Natural killer cell (primary cell): ENCODE measurements at regions not wholly inside any gene's neighbourhood (a gene's known extent, or its start where the extent isn't known, plus 50 kb on each side); places are given as distances from the start of the nearest gene placed in this dataset.

ENCODE experiments used
- ATAC-seq, 3 donors: fragments of 150-1000 bp in 2 of 3; fragments of 200-7000 bp in 1 of 3; cut with Tn5 transposase; 1 replicate in 1 of 3; 2 replicates in 2 of 3; pipeline ENCODE4 v1.10.0; 2021; ENCODE audit warnings: mild to moderate bottlenecking in 2 of 3, moderate library complexity in 2 of 3
- DNase-seq, 2 donors: peaks; one replicate each; pipeline versions ENCODE4 v3.0.0 to v3.0.0-alpha.2; 2013 to 2021; ENCODE audit warnings: mixed read lengths in 1 of 2
- H3K27ac ChIP-seq: one replicate; pipeline ENCODE4 v1.5.1; 2013; ENCODE audit warnings: mild to moderate bottlenecking, low read length
- H3K27me3 ChIP-seq: one replicate; pipeline ENCODE4 v1.6.1; 2013; ENCODE audit warnings: low read length; ENCODE audit not compliant: control insufficient read depth, insufficient read depth
- H3K36me3 ChIP-seq: one replicate; pipeline ENCODE4 v1.6.1; 2013; ENCODE audit warnings: low read length; ENCODE audit not compliant: control insufficient read depth, insufficient read depth
- H3K4me1 ChIP-seq: one replicate; pipeline ENCODE4 v1.6.1; 2013; ENCODE audit warnings: low read length; ENCODE audit not compliant: control insufficient read depth, insufficient read depth
- H3K4me3 ChIP-seq: one replicate; pipeline ENCODE4 v1.5.1; 2013; ENCODE audit warnings: low read length
- H3K9me3 ChIP-seq: one replicate; pipeline ENCODE4 v1.6.1; 2013; ENCODE audit warnings: low read length; ENCODE audit not compliant: control insufficient read depth, insufficient read depth
- H3K27ac Mint-ChIP-seq, 2 donors: one replicate each; pipeline ENCODE4 v1.8.0; 2022; ENCODE audit warnings: mild to moderate bottlenecking in 2 of 2, mixed read lengths in 2 of 2, moderate library complexity in 1 of 2
- H3K27me3 Mint-ChIP-seq, 2 donors: one replicate each; pipeline ENCODE4 v1.8.0; 2022; ENCODE audit warnings: low read depth in 2 of 2, mixed read lengths in 2 of 2
- H3K36me3 Mint-ChIP-seq: one replicate; pipeline ENCODE4 v1.8.0; 2022; ENCODE audit warnings: mixed read lengths
- H3K4me1 Mint-ChIP-seq, 2 donors: one replicate each; pipeline ENCODE4 v1.8.0; 2022; ENCODE audit warnings: mixed read lengths in 2 of 2
- H3K4me3 Mint-ChIP-seq: one replicate; pipeline ENCODE4 v1.8.0; 2022; ENCODE audit warnings: mild to moderate bottlenecking, moderate library complexity, mixed read lengths
- H3K9me3 Mint-ChIP-seq, 2 donors: one replicate each; pipeline ENCODE4 v1.8.0; 2022; ENCODE audit warnings: mixed read lengths in 2 of 2
- CTCF ChIP-seq: fragments of 200-600 bp; IDR thresholded peaks from one replicate; pipeline ENCODE4 v1.8.0; 2022; ENCODE audit warnings: antibody characterized with exemption
- WGBS: methylation state at CpG from one replicate; pipeline ENCODE4 v1.1.7; 2013; ENCODE audit warnings: missing lambda C conversion rate; ENCODE audit not compliant: insufficient coverage; 5-methylcytosine and 5-hydroxymethylcytosine counted together
- intact Hi-C: fragments of 100-400 bp; cut with micrococcal nuclease; formaldehyde crosslinking; loops from one replicate; pipeline ENCODE4 v1.14.2; 2022

DNA sequence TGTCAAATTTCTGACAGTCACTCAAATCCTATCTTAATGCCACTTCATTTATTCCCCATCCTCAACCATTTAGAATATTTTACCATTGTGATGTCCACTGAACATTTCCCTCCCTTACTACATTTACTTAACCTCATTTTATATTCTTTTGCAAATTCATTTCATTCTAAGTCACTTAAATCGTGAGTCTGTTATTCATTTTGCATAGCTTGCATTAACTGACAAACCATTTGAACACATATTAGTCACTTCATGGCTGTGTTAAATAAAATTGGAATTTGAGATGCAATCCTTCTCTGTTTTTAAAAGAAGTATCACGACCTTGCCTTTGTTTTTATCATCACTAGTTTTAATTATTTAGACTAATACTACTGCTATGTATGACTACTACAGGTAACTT, 199.4 kb upstream of the COL11A1 start:
- Mint-ChIP-seq H3K27me3 (no peaks in the 10 kb centered on the region), H3K36me3 (no peaks in the 10 kb centered on the region), H3K9me3 (peaks cover 5 to 13% of the 10 kb centered on the region in 2 donors), H3K4me3 (no peak overlapping the region), H3K27ac (no peak overlapping the region), H3K4me1 (no peaks in the 10 kb centered on the region)
- no peak for DNase-seq
- Histone ChIP-seq H3K36me3 (no peaks in the 10 kb centered on the region), H3K9me3 (no peaks in the 10 kb centered on the region), H3K27me3 (no peaks in the 10 kb centered on the region), H3K4me3 (no peak overlapping the region), H3K4me1 (no peaks in the 10 kb centered on the region), H3K27ac (no peak overlapping the region)
- ATAC-seq, result no peak
- intact Hi-C loops, result no loop called here
- no CpG with 5 or more reads among the region's 2 CpGs for whole genome bisulfite sequencing
- TF ChIP-seq CTCF, result no peak

- no peaks in the 10 kb centered on the region for H3K4me1 ChIP-seq
- H3K4me1 Mint-ChIP-seq, result no peaks in the 10 kb centered on the region
- no peak overlapping the region for H3K4me3 Mint-ChIP-seq
- H3K27ac Mint-ChIP-seq, result no peak overlapping the region
- H3K4me3 ChIP-seq, result no peak overlapping the region
- H3K36me3 Mint-ChIP-seq, result peaks cover 11% of the 10 kb centered on the region
- ATAC-seq, result no peak
- TF ChIP-seq CTCF, result no peak
- H3K9me3 Mint-ChIP-seq, result no peaks in the 10 kb centered on the region
- H3K27me3 ChIP-seq, result no peaks in the 10 kb centered on the region
- H3K27me3 Mint-ChIP-seq, result no peaks in the 10 kb centered on the region
- no peaks in the 10 kb centered on the region for H3K36me3 ChIP-seq
- H3K27ac ChIP-seq, result no peak overlapping the region
- DNase-seq, result no peak
- H3K9me3 ChIP-seq, result no peaks in the 10 kb centered on the region
- intact Hi-C loops, result no loop called here
Measured at GRCh38 chr1:103283841-103284669, 175.7 kb upstream of the COL11A1 start.

- H3K4me1 ChIP-seq, result no peaks in the 10 kb centered on the region
- intact Hi-C loops, result no loop called here
- no CpG with 5 or more reads among the region's 1 CpG for WGBS
- Mint-ChIP-seq H3K4me3 (no peak overlapping the region), H3K9me3 (no peaks in the 10 kb centered on the region), H3K27ac (no peak overlapping the region), H3K36me3 (peaks cover 6% of the 10 kb centered on the region), H3K4me1 (no peaks in the 10 kb centered on the region), H3K27me3 (no peaks in the 10 kb centered on the region)
- H3K27me3 ChIP-seq, result no peaks in the 10 kb centered on the region
- H3K36me3 ChIP-seq, result no peaks in the 10 kb centered on the region
- no peaks in the 10 kb centered on the region for H3K9me3 ChIP-seq
- H3K27ac ChIP-seq, result no peak overlapping the region
- DNase-seq (no peak), ATAC-seq (no peak)
- H3K4me3 ChIP-seq, result no peak overlapping the region
- TF ChIP-seq CTCF, result no peak
Measured at GRCh38 chr1:103283371-103283770, 175.0 kb upstream of the COL11A1 start.

- H3K9me3 Mint-ChIP-seq, result peaks cover 0 to 4% of the 10 kb centered on the region in 2 donors
- H3K36me3 ChIP-seq, result no peaks in the 10 kb centered on the region
- no peaks in the 10 kb centered on the region for H3K9me3 ChIP-seq
- H3K4me3 ChIP-seq, result no peak overlapping the region
- H3K27ac ChIP-seq, result no peak overlapping the region
- no peaks in the 10 kb centered on the region for H3K36me3 Mint-ChIP-seq
- DNase-seq (no peak), ATAC-seq (no peak)
- no peaks in the 10 kb centered on the region for H3K4me1 Mint-ChIP-seq
- no peaks in the 10 kb centered on the region for H3K27me3 Mint-ChIP-seq
- intact Hi-C loops, result no loop called here
- TF ChIP-seq CTCF, result no peak
- H3K4me1 ChIP-seq, result no peaks in the 10 kb centered on the region
- H3K27ac Mint-ChIP-seq, result no peak overlapping the region
- WGBS, result no CpG with 5 or more reads among the region's 1 CpG
- no peaks in the 10 kb centered on the region for H3K27me3 ChIP-seq
- H3K4me3 Mint-ChIP-seq, result no peak overlapping the region
Measured at GRCh38 chr1:103275725-103276124, 167.4 kb upstream of the COL11A1 start.
